ENCODE measurements at regions not wholly inside any gene's neighbourhood (a gene's known extent, or its start where the extent isn't known, plus 50 kb on each side); places are given as distances from the start of the nearest gene placed in this dataset.

GRCh38 chr15:27670486-27671209, 428.5 kb downstream of the OCA2 start:
- no peak for DNase-seq

GRCh38 chr15:27669641-27670040, 429.5 kb downstream of the OCA2 start:
- no peak for DNase-seq

- no peak for DNase-seq
Measured at GRCh38 chr15:27668471-27669220, 430.5 kb downstream of the OCA2 start.

- no peak for DNase-seq
Measured at GRCh38 chr15:27665002-27665401, 434.1 kb downstream of the OCA2 start.

- DNase-seq = no peak
Measured at GRCh38 chr15:27662892-27663291, 436.2 kb downstream of the OCA2 start.

GRCh38 chr15:27660676-27661075, 438.4 kb downstream of the OCA2 start:
- no peak for DNase-seq

GRCh38 chr15:27656296-27656987, 442.7 kb downstream of the OCA2 start:
- no peak for DNase-seq

- no peak for DNase-seq
Measured at GRCh38 chr15:27655056-27655455, 444.1 kb downstream of the OCA2 start.

GRCh38 chr15:27650244-27650643, 448.9 kb downstream of the OCA2 start:
- no peak for DNase-seq

GRCh38 chr15:27648359-27648758, 450.8 kb downstream of the OCA2 start:
- no peak for DNase-seq

- no peak for DNase-seq
Measured at GRCh38 chr15:27646531-27646930, 452.6 kb downstream of the OCA2 start.

- DNase-seq = no peak
Measured at GRCh38 chr15:27645672-27646071, 453.4 kb downstream of the OCA2 start.

GRCh38 chr15:27642981-27643380, 456.1 kb downstream of the OCA2 start:
- no peak for DNase-seq

GRCh38 chr15:27639595-27639994, 459.5 kb downstream of the OCA2 start:
- DNase-seq = no peak

- DNase-seq = no peak
Measured at GRCh38 chr15:27638958-27639357, 460.2 kb downstream of the OCA2 start.

GRCh38 chr15:27635916-27636315, 463.2 kb downstream of the OCA2 start:
- no peak for DNase-seq

GRCh38 chr15:27628486-27628885, 470.6 kb downstream of the OCA2 start:
- no peak for DNase-seq

- no peak for DNase-seq
Measured at GRCh38 chr15:27627623-27628022, 471.5 kb downstream of the OCA2 start.

GRCh38 chr15:27623560-27624305, 475.4 kb downstream of the OCA2 start:
- DNase-seq = no peak

GRCh38 chr15:27623149-27623548, 476.0 kb downstream of the OCA2 start:
- no peak for DNase-seq

GRCh38 chr15:27622371-27622770, 476.7 kb downstream of the OCA2 start:
- no peak for DNase-seq

- no peak for DNase-seq
Measured at GRCh38 chr15:27619204-27619603, 479.9 kb downstream of the OCA2 start.

GRCh38 chr15:27617013-27617412, 482.1 kb downstream of the OCA2 start:
- DNase-seq = no peak
